GM18511 (cell line): ENCODE measurements at regions not wholly inside any gene's neighbourhood (a gene's known extent, or its start where the extent isn't known, plus 50 kb on each side); places are given as distances from the start of the nearest gene placed in this dataset.

Source experiments
- ATAC-seq: cut with Tn5 transposase; IDR thresholded peaks from one replicate; pipeline ENCODE4 v1.9.1; 2021; ENCODE audit warnings: mild to moderate bottlenecking, moderate library complexity; ENCODE audit not compliant: unreplicated experiment

DNA sequence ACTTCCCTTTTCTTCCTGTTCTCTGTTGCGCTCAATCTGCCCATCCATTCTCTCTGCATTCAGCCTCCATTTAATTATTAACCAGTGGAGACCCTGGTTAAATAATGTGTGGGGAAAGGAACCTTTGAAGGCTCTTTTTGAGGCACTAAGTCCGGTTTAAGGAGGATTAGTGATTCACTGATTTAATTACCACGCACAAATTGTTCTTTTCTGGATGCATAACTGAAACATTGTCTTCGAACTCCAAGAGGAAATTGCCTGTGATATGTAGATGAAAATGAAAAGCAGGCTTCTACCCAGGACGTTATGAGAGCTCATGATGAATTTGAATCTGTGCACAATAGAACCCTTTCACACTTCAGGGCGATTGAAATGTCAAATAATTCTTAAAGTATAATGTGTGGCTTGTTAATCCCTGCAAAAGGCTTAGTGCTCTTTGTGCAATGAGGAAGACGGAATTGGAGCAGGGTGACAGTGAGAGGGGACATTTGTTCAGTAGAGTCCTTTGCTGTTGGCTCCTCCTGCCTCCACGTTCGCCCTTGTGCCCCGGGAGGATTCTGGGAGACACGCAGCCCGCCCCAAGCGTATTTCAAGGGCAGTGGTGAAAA lies 51.1 kb upstream of the ZNF236 start:
- no peak for ATAC-seq

- ATAC-seq = no peak
These were observed 54.4 kb upstream of the ZNF236 start for GRCh38 chr18:76767954-76768353.

- no peak for ATAC-seq
These were observed 55.9 kb upstream of the ZNF236 start for GRCh38 chr18:76766429-76766828.

DNA sequence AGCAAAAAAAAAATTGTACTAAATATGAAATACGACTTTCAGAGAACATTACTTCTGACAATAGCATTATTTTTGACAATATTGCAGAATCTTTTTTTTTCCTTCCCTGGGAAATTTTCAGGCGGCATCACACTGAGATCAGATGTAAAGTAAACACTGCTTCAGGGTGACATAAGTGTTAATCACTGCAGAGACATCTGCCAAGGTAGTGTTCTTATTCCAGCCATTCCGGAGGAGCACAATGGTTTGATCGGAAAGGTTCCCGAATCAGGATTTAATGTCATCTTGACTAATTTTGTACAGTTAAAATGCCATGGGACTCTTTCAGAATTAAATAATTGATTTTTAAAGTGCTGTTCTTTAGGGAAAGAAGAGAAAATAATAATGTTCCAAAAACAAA lies 56.7 kb upstream of the ZNF236 start:
- ATAC-seq = no peak

DNA sequence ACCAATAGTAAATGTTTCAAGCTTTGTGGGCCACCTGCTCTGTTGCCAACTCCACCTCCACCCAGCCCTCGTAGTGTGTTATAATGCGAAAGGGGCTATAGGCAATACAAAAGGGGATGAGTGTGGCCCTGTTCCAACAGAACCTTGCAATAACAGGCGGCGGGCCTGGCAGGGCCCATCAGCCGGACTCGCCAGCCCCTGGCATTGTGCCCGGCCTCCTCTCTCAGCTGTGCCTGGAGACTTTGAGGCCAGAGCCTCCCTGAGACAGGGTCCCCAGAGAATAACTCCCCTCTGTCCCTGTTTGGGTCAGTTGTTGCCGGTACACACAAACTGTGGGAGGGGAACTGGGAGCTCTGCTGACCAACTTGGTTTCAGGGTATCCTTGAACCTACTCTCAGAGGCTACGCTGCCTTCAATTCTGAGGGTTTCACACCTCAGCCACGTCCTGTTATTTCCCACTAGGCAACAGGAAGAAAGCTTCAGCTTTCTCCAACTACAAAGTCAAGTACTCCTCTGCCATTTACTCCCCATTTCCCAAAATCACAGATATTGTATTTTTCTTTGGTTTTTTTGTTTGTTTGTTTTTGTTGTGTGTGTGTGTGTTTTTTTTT lies 58.0 kb upstream of the ZNF236 start:
- ATAC-seq = no peak

DNA sequence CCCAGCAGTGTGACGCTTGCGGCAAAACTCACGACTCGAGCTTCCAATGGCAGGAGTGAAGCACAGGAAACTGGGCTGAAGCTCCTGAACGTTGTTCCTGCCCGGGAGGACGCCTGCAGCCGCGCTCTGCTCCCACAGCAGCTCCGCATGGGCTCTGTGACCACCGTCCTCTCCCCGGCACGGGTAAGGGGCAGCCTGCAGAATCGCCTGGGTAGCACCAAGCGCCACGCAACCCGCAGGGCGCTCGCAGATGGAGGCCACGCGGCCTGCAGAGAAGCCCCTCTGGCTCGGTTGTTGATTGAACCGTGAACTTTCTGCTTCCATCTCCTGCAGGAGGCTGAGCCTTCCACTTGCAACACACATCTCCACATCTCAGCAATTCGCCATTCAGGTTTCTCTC lies 63.3 kb upstream of the ZNF236 start:
- no peak for ATAC-seq

- ATAC-seq = no peak
These were observed 64.4 kb upstream of the ZNF236 start for GRCh38 chr18:76757925-76758324.

GRCh38 chr18:76757335-76757734 lies 65.0 kb upstream of the ZNF236 start:
- ATAC-seq = no peak

GRCh38 chr18:76756531-76757253 lies 65.7 kb upstream of the ZNF236 start:
- no peak for ATAC-seq

GRCh38 chr18:76754351-76754750 lies 68.0 kb upstream of the ZNF236 start:
- ATAC-seq = no peak

GRCh38 chr18:76752400-76752799 lies 70.0 kb upstream of the ZNF236 start:
- no peak for ATAC-seq

DNA sequence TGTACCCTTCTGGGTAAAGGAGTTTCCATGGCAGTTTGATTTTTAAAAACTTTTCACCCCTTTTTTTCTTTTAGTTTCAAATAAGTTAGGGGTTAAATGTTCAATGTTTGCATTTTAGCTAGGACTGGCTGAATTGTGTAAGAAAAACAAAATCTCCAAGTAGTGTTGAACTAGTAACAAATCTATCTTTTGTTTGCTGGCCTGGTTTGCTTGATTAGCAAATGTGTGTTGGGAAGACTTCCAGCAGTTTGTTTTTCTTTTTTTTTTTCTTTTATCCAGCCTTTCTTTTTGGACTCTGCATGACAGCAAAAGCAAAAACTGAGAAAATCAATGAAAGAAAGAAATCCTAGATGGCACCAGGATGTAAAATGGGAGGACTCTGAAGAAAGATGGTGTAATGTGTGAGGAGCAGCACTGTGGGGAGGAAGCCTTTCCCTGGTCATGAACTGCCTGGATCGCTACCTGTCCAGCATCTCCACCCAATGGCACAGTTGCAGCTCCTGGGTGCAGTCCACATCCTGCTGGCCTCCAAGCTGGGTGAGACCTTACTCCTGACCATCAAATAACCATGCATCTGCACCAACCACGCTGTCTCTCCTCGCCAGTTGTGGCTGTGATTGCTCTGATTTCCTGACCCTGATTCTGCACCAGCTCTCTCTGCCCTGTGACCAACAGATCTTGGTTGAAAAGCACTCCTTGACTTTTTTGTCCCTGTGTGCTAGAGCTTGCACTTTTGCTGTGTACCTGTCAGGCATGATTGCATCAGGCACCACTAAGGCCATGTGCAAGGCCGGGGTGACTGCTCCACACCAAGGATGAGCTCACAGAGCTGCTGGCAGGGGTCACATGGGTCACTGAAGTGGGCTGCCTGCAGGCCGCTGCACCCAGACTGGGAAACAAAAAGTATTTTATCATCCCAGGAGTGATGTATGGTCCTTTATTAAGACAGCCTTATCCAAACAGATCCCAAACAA lies 71.2 kb upstream of the ZNF236 start:
- no peak for ATAC-seq

DNA sequence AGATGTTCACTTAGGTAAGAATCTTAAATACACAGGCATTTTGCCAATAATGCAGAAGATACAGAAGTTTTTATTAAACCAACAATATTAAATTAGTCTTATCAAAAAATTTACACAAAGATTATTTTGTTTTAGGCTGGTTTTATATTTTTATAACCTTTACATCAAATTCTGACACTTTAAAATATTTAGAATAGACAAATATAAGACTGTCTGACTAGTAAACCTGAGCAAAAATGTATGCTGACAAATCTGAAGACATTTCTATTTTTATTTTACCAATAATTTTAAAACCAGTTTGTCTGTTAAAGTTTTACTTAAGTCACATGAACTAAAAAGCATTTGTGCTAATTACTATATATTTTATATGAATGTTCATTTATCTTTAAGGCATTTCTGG lies 72.1 kb upstream of the ZNF236 start:
- ATAC-seq = no peak

- ATAC-seq = no peak
These were observed 74.7 kb upstream of the ZNF236 start for GRCh38 chr18:76747676-76748075.

- ATAC-seq = no peak
These were observed 81.0 kb upstream of the ZNF236 start for GRCh38 chr18:76741346-76741745.

DNA sequence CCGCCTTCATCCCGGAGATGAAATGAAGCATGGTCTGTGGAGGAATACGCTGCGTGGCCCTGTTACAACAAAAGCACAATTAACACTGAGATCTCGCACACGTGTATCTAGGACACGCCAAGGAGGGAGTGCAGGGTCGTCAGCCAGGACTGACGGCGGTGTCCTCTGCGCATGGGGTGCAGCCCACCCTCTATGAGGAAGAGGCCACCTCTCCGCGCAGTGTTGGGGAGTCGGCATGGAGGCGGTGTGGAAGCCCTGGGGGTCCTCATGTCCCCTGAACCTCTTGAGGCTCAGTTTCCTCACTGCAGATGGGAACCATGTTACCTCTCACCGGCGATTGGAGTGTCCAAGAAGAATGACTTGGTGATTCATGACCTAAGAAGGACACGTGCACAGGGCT lies 86.0 kb upstream of the ZNF236 start:
- ATAC-seq = no peak

DNA sequence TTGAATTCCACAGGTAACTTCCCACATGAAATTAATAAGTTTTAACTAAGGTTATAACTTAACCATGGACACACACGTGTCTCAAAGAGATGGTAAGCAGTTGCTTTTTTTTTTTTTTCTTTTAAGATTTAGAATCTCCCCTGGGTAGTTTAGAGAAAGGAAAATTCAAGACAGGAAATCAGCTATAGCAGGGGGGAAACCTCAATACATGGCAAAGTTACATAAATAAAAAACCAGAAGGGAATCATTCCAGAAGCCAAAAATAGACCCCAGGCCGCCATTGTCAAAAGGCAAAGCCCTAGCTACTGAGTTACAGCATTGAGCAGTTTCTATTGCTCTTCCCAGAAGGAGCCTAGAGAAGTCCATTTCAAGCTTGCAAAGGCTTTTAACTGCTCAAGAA lies 91.5 kb upstream of the ZNF236 start:
- no peak for ATAC-seq

DNA sequence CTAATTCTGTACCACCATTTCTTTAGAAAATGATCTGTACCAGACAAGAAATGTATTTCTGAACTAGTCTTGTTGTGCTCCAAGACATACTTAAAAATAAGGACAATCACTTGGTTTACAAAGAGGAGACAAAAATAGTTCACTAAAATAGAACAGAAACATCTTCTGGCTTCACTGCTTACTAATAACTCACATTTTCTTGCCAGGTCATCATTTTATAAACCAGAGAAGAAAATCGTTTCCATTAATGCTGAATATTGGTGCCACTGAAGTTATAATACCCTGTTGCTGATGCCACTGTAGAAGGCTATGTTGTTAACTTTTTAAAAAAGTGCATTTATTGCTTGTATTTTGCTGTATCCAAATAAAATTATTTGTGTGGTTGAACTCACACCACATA lies 94.8 kb upstream of the ZNF236 start:
- no peak for ATAC-seq

GRCh38 chr18:76725445-76725844 lies 96.9 kb upstream of the ZNF236 start:
- ATAC-seq = no peak

- ATAC-seq = no peak
These were observed 99.9 kb upstream of the ZNF236 start for GRCh38 chr18:76722224-76723061.
